SKM-1 treated with dmso at 0.1 percent for 144 hours (cell line): ENCODE measurements at regions not wholly inside any gene's neighbourhood (a gene's known extent, or its start where the extent isn't known, plus 50 kb on each side); places are given as distances from the start of the nearest gene placed in this dataset.
"Not testable (repeated sequence)": the region's sequence is repeated elsewhere in the genome, so short reads cannot be mapped to it uniquely, and the experiment has no call there.

Experiments used
- DNase-seq: peaks from one replicate; lab custom pipeline; 2025; ENCODE audit not compliant: unreplicated experiment; lab: John Stamatoyannopoulos, UW

- DNase-seq, result no peak
Observed at GRCh38 chr10:21041763-21042458, 144.8 kb upstream of the NEBL start.

GRCh38 chr10:21039721-21040120 lies 142.6 kb upstream of the NEBL start:
- no peak for DNase-seq

- DNase-seq, result no peak
Observed at GRCh38 chr10:21036757-21037156, 139.6 kb upstream of the NEBL start.

- not testable (repeated sequence) for DNase-seq
Observed at GRCh38 chr10:21034770-21035169, 137.7 kb upstream of the NEBL start.

GRCh38 chr10:21034241-21034640 lies 137.1 kb upstream of the NEBL start:
- no peak for DNase-seq

- DNase-seq, result no peak
Observed at GRCh38 chr10:21032587-21033319, 135.6 kb upstream of the NEBL start.

- DNase-seq, result no peak
Observed at GRCh38 chr10:21031232-21031795, 134.2 kb upstream of the NEBL start.

GRCh38 chr10:21030091-21030490 lies 133.0 kb upstream of the NEBL start:
- DNase-seq, result peak; percentile 42

- DNase-seq, result peak; percentile 71
Observed at GRCh38 chr10:21022821-21023220, 125.7 kb upstream of the NEBL start.

- DNase-seq, result no peak
Observed at GRCh38 chr10:21021843-21022594, 124.9 kb upstream of the NEBL start.

- DNase-seq, result no peak
Observed at GRCh38 chr10:21021231-21021630, 124.1 kb upstream of the NEBL start.

GRCh38 chr10:21020545-21020944 lies 123.4 kb upstream of the NEBL start:
- DNase-seq, result no peak

GRCh38 chr10:21019436-21019835 lies 122.3 kb upstream of the NEBL start:
- DNase-seq, result no peak

GRCh38 chr10:21015851-21016250 lies 118.7 kb upstream of the NEBL start:
- no peak for DNase-seq

GRCh38 chr10:21014141-21014540 lies 117.0 kb upstream of the NEBL start:
- DNase-seq, result no peak

- no peak for DNase-seq
Observed at GRCh38 chr10:21011433-21012018, 114.4 kb upstream of the NEBL start.

GRCh38 chr10:21010615-21011014 lies 113.5 kb upstream of the NEBL start:
- DNase-seq, result no peak

- no peak for DNase-seq
Observed at GRCh38 chr10:21003240-21003822, 106.2 kb upstream of the NEBL start.

GRCh38 chr10:21002091-21002878 lies 105.2 kb upstream of the NEBL start:
- DNase-seq, result no peak

GRCh38 chr10:20999699-21000098 lies 102.6 kb upstream of the NEBL start:
- no peak for DNase-seq
